ENCODE measurements at regions not wholly inside any gene's neighbourhood (a gene's known extent, or its start where the extent isn't known, plus 50 kb on each side); places are given as distances from the start of the nearest gene placed in this dataset.

DNA sequence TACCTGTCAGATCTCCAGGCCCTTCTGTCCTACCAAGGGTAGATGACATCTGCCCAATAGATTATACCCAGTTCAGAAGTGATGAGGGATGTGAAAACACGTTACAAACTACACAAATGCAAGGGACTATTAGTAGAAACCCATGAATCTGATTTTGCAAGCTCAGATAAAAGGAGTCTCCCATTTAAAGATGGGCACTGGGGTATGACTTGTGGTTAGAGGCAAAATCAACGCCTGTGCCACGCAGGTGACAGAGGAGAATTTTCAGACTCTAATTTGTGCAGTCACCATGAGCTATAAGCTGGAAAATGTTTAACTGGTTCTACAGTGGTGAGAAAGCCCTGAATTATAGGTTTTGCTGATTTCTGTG is 184.4 kb upstream of the LPP start:
- TF ChIP-seq, protein P1, sequence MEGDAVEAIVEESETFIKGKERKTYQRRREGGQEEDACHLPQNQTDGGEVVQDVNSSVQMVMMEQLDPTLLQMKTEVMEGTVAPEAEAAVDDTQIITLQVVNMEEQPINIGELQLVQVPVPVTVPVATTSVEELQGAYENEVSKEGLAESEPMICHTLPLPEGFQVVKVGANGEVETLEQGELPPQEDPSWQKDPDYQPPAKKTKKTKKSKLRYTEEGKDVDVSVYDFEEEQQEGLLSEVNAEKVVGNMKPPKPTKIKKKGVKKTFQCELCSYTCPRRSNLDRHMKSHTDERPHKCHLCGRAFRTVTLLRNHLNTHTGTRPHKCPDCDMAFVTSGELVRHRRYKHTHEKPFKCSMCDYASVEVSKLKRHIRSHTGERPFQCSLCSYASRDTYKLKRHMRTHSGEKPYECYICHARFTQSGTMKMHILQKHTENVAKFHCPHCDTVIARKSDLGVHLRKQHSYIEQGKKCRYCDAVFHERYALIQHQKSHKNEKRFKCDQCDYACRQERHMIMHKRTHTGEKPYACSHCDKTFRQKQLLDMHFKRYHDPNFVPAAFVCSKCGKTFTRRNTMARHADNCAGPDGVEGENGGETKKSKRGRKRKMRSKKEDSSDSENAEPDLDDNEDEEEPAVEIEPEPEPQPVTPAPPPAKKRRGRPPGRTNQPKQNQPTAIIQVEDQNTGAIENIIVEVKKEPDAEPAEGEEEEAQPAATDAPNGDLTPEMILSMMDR (IDR thresholded peaks at IDR 0.05; ENCODE audit: low read depth, low read length) = no peak
- TF ChIP-seq, protein P2, sequence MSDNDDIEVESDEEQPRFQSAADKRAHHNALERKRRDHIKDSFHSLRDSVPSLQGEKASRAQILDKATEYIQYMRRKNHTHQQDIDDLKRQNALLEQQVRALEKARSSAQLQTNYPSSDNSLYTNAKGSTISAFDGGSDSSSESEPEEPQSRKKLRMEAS (IDR thresholded peaks at IDR 0.05; ENCODE audit: low read depth, low read length) = no peak
